Esophagus squamous epithelium (tissue), 4 donors: ENCODE measurements at regions not wholly inside any gene's neighbourhood (a gene's known extent, or its start where the extent isn't known, plus 50 kb on each side); places are given as distances from the start of the nearest gene placed in this dataset.

Source experiments
- POLR2A ChIP-seq, 4 donors: fragments of 450-650 bp; IDR thresholded peaks; one replicate each; pipeline ENCODE4 v1.6.1; 2017; ENCODE audit warnings: antibody characterized with exemption in 4 of 4, mild to moderate bottlenecking in 4 of 4, moderate library complexity in 3 of 4
- TF ChIP-seq, protein P1 (sequence below), 6 experiments: fragments of 450-650 bp in 4 of 6; fragments of 200-600 bp in 2 of 6; sonication (generic) in 2 of 6; IDR thresholded peaks; one replicate each; pipeline ENCODE4 v1.5.1; 2016 to 2019; ENCODE audit warnings: antibody characterized with exemption in 6 of 6, mild to moderate bottlenecking in 4 of 6, moderate library complexity in 4 of 6

- no peak for TF ChIP-seq POLR2A (IDR thresholded peaks at IDR 0.05)
- TF ChIP-seq, protein P1, sequence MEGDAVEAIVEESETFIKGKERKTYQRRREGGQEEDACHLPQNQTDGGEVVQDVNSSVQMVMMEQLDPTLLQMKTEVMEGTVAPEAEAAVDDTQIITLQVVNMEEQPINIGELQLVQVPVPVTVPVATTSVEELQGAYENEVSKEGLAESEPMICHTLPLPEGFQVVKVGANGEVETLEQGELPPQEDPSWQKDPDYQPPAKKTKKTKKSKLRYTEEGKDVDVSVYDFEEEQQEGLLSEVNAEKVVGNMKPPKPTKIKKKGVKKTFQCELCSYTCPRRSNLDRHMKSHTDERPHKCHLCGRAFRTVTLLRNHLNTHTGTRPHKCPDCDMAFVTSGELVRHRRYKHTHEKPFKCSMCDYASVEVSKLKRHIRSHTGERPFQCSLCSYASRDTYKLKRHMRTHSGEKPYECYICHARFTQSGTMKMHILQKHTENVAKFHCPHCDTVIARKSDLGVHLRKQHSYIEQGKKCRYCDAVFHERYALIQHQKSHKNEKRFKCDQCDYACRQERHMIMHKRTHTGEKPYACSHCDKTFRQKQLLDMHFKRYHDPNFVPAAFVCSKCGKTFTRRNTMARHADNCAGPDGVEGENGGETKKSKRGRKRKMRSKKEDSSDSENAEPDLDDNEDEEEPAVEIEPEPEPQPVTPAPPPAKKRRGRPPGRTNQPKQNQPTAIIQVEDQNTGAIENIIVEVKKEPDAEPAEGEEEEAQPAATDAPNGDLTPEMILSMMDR (IDR thresholded peaks at IDR 0.05): no peak
These were observed 372.9 kb downstream of the C12orf50 start for GRCh38 chr12:87656311-87656710.
